ENCODE measurements at regions not wholly inside any gene's neighbourhood (a gene's known extent, or its start where the extent isn't known, plus 50 kb on each side); places are given as distances from the start of the nearest gene placed in this dataset.

GRCh38 chr4:107212565-107212964 is 176.5 kb upstream of the DKK2 start:
- ChIA-PET POLR2A (no interaction called here), CTCF (ENCODE audit: low intra/inter-chr PET ratio) (no interaction called here)
- H3K9me3 ChIP-seq (replicated peaks; ENCODE audit: control insufficient read depth, insufficient read depth, low read depth, low read length) = no peaks in the 10 kb centered on the region
- H4K20me1 ChIP-seq (replicated peaks; ENCODE audit: control insufficient read depth, insufficient read depth, low read length) = no peaks in the 10 kb centered on the region
- H3K79me2 ChIP-seq (ENCODE audit: control insufficient read depth, insufficient read depth, low read length) = no peaks in the 10 kb centered on the region
- intact Hi-C loops (cut with micrococcal nuclease) (no loop called here), in situ Hi-C loops (cut with MboI) (no loop called here)
- H3K27me3 ChIP-seq (ENCODE audit: control insufficient read depth in 2 of 2, insufficient read depth in 2 of 2, low read length in 2 of 2) = no peaks in the 10 kb centered on the region
- FAIRE-seq (no peak), DNase-seq (ENCODE audit: extremely low read depth in 1 of 4, low spot score in 3 of 4) (no peak), ATAC-seq (no peak)
- BruUV-seq (replicated peaks) = no TSS peak
- no peak overlapping the region for H3K27ac ChIP-seq (ENCODE audit: extremely low read depth, low read depth, low read length)
- no peak overlapping the region for H3K4me3 ChIP-seq
- H3K4me1 ChIP-seq (replicated peaks in 1 of 2; ENCODE audit: control insufficient read depth in 2 of 2, insufficient read depth in 2 of 2, low read length in 2 of 2) = no peaks in the 10 kb centered on the region
- H3K4me2 ChIP-seq (ENCODE audit: insufficient read depth, low read length) = no peak overlapping the region
- H3K9me1 ChIP-seq (ENCODE audit: control insufficient read depth, insufficient read depth, low read length) = no peaks in the 10 kb centered on the region
- H3K36me3 ChIP-seq (ENCODE audit: control insufficient read depth, insufficient read depth, low read length) = no peaks in the 10 kb centered on the region
- H3K9ac ChIP-seq (ENCODE audit: insufficient read depth in 1 of 2, low read depth in 2 of 2, low read length in 2 of 2) = no peak overlapping the region
- 7% methylated on average over 2 of the region's 2 CpGs for WGBS (ENCODE audit: insufficient coverage, low coverage, missing lambda C conversion rate)
- H2AFZ ChIP-seq (ENCODE audit: low read depth, low read length) = no peak overlapping the region
- TF ChIP-seq BRCA1 (IDR thresholded peaks at IDR 0.05) = no peak
- no peak for TF ChIP-seq BRCA1 (CRISPR knock-in tag; IDR thresholded peaks at IDR 0.05)
- no peak for TF ChIP-seq NR4A1 (CRISPR knock-in tag; IDR thresholded peaks at IDR 0.05)
- no peak for TF ChIP-seq NR4A1 (tag; IDR thresholded peaks at IDR 0.05)
- no peak for TF ChIP-seq ZNF717 (CRISPR knock-in tag; IDR thresholded peaks at IDR 0.05)
- TF ChIP-seq PHTF2 (CRISPR knock-in tag; IDR thresholded peaks at IDR 0.05) = no peak
- no peak for TF ChIP-seq CBX2 (IDR thresholded peaks at IDR 0.05; ENCODE audit: insufficient read depth, low read length, poor library complexity, severe bottlenecking)
- TF ChIP-seq POLR2B (IDR thresholded peaks at IDR 0.05; ENCODE audit: low read depth, partially characterized antibody) = no peak
- no peak for TF ChIP-seq ZBTB7A (IDR thresholded peaks at IDR 0.05; ENCODE audit: borderline replicate concordance, control insufficient read depth, low read depth, low read length)
- TF ChIP-seq TCF3 (CRISPR knock-in tag; IDR thresholded peaks at IDR 0.05) = no peak
- TF ChIP-seq POLR3A (IDR thresholded peaks at IDR 0.05; ENCODE audit: borderline replicate concordance, extremely low read depth, insufficient read depth, insufficient read length) = no peak

Measured in K562 (cell line).